GM12872 (cell line): ENCODE measurements at regions not wholly inside any gene's neighbourhood (a gene's known extent, or its start where the extent isn't known, plus 50 kb on each side); places are given as distances from the start of the nearest gene placed in this dataset.

Source experiments
- TF ChIP-seq, protein P1 (sequence below): IDR thresholded peaks from 3 replicates; pipeline ENCODE4 v1.5.1; 2011; ENCODE audit warnings: low read depth, mild to moderate bottlenecking, low read length, moderate library complexity; ENCODE audit not compliant: insufficient read depth

DNA sequence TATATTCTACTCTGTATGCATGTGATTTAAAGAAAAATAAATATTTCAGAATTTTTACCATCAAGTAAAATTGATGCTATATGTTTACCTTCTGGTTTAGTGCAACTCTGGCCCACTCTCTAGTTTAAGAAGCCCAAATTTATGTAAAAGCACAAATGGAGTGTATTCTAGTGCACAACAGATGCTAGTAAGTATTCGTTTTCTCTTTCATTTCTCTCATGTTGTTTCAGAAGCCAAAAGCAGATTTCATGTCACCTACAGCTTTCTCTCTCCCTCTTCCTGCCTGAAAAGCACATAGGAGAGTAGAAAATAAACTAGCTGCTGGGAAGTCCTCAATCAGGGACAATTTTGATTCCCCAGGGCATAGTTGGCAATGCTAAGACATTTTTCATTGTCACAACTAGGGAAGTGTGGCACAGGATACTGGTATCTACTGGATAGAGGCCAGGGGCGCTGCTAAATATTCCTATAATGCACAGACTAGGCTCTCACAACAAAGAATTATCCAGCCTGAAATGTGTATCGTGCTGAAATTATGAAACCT is 147.4 kb upstream of the ARHGEF26 start:
- TF ChIP-seq, protein P1, sequence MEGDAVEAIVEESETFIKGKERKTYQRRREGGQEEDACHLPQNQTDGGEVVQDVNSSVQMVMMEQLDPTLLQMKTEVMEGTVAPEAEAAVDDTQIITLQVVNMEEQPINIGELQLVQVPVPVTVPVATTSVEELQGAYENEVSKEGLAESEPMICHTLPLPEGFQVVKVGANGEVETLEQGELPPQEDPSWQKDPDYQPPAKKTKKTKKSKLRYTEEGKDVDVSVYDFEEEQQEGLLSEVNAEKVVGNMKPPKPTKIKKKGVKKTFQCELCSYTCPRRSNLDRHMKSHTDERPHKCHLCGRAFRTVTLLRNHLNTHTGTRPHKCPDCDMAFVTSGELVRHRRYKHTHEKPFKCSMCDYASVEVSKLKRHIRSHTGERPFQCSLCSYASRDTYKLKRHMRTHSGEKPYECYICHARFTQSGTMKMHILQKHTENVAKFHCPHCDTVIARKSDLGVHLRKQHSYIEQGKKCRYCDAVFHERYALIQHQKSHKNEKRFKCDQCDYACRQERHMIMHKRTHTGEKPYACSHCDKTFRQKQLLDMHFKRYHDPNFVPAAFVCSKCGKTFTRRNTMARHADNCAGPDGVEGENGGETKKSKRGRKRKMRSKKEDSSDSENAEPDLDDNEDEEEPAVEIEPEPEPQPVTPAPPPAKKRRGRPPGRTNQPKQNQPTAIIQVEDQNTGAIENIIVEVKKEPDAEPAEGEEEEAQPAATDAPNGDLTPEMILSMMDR: no peak

- TF ChIP-seq, protein P1: no peak
Measured at GRCh38 chr3:153974614-153975013, 146.6 kb upstream of the ARHGEF26 start.

DNA sequence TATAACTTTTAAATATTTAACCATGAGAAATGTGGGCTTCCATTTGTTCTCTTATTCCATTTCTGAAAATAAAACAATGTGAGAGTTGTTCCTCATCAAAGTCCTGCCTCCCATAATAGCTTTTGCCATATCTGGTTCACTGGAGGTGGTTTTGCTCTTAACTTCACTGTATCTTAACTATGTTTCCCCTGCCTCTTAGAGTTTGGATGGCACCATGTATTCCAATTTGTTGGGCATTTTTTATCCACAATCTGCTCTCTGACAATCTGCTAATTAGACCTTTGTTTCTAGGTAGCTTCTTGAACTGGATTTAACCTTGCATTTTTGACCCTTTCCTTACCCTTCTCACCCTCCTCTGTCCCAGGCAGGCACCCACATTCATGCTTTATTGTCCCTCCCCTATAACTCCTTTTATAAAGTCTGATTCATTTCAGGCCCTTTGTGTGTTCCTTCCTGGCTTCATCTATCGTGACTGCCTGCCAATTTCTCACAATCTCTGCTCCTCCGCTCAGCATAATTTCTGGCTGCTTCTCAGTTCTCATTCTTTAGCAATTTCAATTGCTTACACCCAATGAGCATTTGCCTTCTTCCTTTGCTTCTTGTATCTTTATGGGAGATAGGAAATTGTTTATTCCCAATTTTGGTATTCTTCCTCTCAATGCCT is 144.2 kb upstream of the ARHGEF26 start:
- TF ChIP-seq, protein P1: no peak

GRCh38 chr3:153978006-153978405 is 143.2 kb upstream of the ARHGEF26 start:
- TF ChIP-seq, protein P1: no peak

GRCh38 chr3:153979418-153980251 is 141.6 kb upstream of the ARHGEF26 start:
- TF ChIP-seq, protein P1: no peak

DNA sequence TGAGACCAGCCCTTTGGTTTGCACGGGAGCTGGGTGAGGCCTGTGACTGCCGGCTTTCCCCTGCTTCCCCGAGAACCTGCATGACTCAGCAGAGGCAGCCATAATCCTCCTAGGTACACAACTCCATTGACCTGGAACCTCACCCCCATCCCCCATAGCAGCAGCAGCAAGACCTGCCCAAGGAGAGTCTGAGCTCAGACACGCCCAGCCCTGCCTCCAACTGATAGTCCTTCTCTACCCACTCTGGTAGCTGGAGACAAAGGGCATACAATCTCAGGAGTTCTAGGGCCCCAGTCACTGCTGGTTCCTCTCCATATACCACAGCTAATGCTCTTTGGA is 141.0 kb upstream of the ARHGEF26 start:
- TF ChIP-seq, protein P1: no peak

DNA sequence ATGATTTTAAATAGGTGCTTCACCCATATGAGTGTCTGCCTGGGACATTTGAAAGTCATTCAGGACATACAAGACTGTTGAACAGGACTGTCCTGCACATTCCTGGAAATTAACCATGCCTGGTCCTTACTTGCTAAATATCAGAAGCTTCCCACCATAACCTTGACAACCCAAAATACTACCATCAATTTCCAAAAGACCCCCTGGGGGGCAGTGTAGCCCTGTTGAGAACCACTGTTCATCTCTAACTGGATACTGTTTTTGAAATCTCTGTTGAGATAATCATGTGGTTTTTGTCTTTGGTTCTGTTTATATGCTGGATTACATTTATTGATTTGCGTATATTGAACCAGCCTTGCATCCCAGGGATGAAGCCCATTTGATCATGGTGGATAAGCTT is 123.8 kb upstream of the ARHGEF26 start:
- TF ChIP-seq, protein P1: peak; percentile 55
